ENCODE measurements at regions not wholly inside any gene's neighbourhood (a gene's known extent, or its start where the extent isn't known, plus 50 kb on each side); places are given as distances from the start of the nearest gene placed in this dataset.

- Histone ChIP-seq H3K4me1 (ENCODE audit: control insufficient read depth, low read depth, low read length) (no peaks in the 10 kb centered on the region), H3K9me3 (ENCODE audit: control insufficient read depth, low read depth, low read length) (no peaks in the 10 kb centered on the region), H3K4me3 (ENCODE audit: low read length) (no peak overlapping the region), H3K27ac (ENCODE audit: low read length) (no peak overlapping the region), H3K36me3 (ENCODE audit: control insufficient read depth, low read depth, low read length) (no peaks in the 10 kb centered on the region), H3K27me3 (ENCODE audit: control insufficient read depth, insufficient read depth, low read length) (no peaks in the 10 kb centered on the region), H3K9ac (ENCODE audit: low read length) (no peak overlapping the region)
These were observed 118.3 kb upstream of the GRIK2 start for GRCh38 chr6:101275251-101275650.

- Histone ChIP-seq H3K27me3 (ENCODE audit: control insufficient read depth, insufficient read depth, low read length) (no peaks in the 10 kb centered on the region), H3K4me3 (ENCODE audit: low read length) (no peak overlapping the region), H3K36me3 (ENCODE audit: control insufficient read depth, low read depth, low read length) (no peaks in the 10 kb centered on the region), H3K27ac (ENCODE audit: low read length) (no peak overlapping the region), H3K4me1 (ENCODE audit: control insufficient read depth, low read depth, low read length) (no peaks in the 10 kb centered on the region), H3K9ac (ENCODE audit: low read length) (no peak overlapping the region), H3K9me3 (ENCODE audit: control insufficient read depth, low read depth, low read length) (no peaks in the 10 kb centered on the region)
These were observed 117.4 kb upstream of the GRIK2 start for GRCh38 chr6:101276066-101276465.

- no peak overlapping the region for H3K4me3 ChIP-seq (ENCODE audit: low read length)
- no peak overlapping the region for H3K9ac ChIP-seq (ENCODE audit: low read length)
- H3K27ac ChIP-seq (ENCODE audit: low read length): no peak overlapping the region
- no peaks in the 10 kb centered on the region for H3K9me3 ChIP-seq (ENCODE audit: control insufficient read depth, low read depth, low read length)
- no peaks in the 10 kb centered on the region for H3K27me3 ChIP-seq (ENCODE audit: control insufficient read depth, insufficient read depth, low read length)
- no peaks in the 10 kb centered on the region for H3K36me3 ChIP-seq (ENCODE audit: control insufficient read depth, low read depth, low read length)
- no peaks in the 10 kb centered on the region for H3K4me1 ChIP-seq (ENCODE audit: control insufficient read depth, low read depth, low read length)
These were observed 114.1 kb upstream of the GRIK2 start for GRCh38 chr6:101279410-101279809.

- H3K9ac ChIP-seq (ENCODE audit: low read length): no peak overlapping the region
- no peaks in the 10 kb centered on the region for H3K4me1 ChIP-seq (ENCODE audit: control insufficient read depth, low read depth, low read length)
- no peaks in the 10 kb centered on the region for H3K36me3 ChIP-seq (ENCODE audit: control insufficient read depth, low read depth, low read length)
- H3K9me3 ChIP-seq (ENCODE audit: control insufficient read depth, low read depth, low read length): no peaks in the 10 kb centered on the region
- H3K4me3 ChIP-seq (ENCODE audit: low read length): no peak overlapping the region
- no peaks in the 10 kb centered on the region for H3K27me3 ChIP-seq (ENCODE audit: control insufficient read depth, insufficient read depth, low read length)
- no peak overlapping the region for H3K27ac ChIP-seq (ENCODE audit: low read length)
These were observed 112.2 kb upstream of the GRIK2 start for GRCh38 chr6:101281266-101281665.

GRCh38 chr6:101284131-101284530, 109.4 kb upstream of the GRIK2 start:
- H3K9me3 ChIP-seq (ENCODE audit: control insufficient read depth, low read depth, low read length): no peaks in the 10 kb centered on the region
- no peak overlapping the region for H3K9ac ChIP-seq (ENCODE audit: low read length)
- H3K27me3 ChIP-seq (ENCODE audit: control insufficient read depth, insufficient read depth, low read length): no peaks in the 10 kb centered on the region
- H3K4me1 ChIP-seq (ENCODE audit: control insufficient read depth, low read depth, low read length): no peaks in the 10 kb centered on the region
- H3K36me3 ChIP-seq (ENCODE audit: control insufficient read depth, low read depth, low read length): no peaks in the 10 kb centered on the region
- H3K27ac ChIP-seq (ENCODE audit: low read length): no peak overlapping the region
- H3K4me3 ChIP-seq (ENCODE audit: low read length): no peak overlapping the region

- no peaks in the 10 kb centered on the region for H3K4me1 ChIP-seq (ENCODE audit: control insufficient read depth, low read depth, low read length)
- no peak overlapping the region for H3K4me3 ChIP-seq (ENCODE audit: low read length)
- H3K36me3 ChIP-seq (ENCODE audit: control insufficient read depth, low read depth, low read length): no peaks in the 10 kb centered on the region
- no peak overlapping the region for H3K27ac ChIP-seq (ENCODE audit: low read length)
- H3K9me3 ChIP-seq (ENCODE audit: control insufficient read depth, low read depth, low read length): no peaks in the 10 kb centered on the region
- H3K9ac ChIP-seq (ENCODE audit: low read length): no peak overlapping the region
- H3K27me3 ChIP-seq (ENCODE audit: control insufficient read depth, insufficient read depth, low read length): no peaks in the 10 kb centered on the region
These were observed 107.4 kb upstream of the GRIK2 start for GRCh38 chr6:101286146-101286545.

GRCh38 chr6:101290346-101290745, 103.2 kb upstream of the GRIK2 start:
- H3K4me1 ChIP-seq (ENCODE audit: control insufficient read depth, low read depth, low read length): no peaks in the 10 kb centered on the region
- H3K4me3 ChIP-seq (ENCODE audit: low read length): no peak overlapping the region
- no peaks in the 10 kb centered on the region for H3K36me3 ChIP-seq (ENCODE audit: control insufficient read depth, low read depth, low read length)
- H3K27ac ChIP-seq (ENCODE audit: low read length): no peak overlapping the region
- H3K9ac ChIP-seq (ENCODE audit: low read length): no peak overlapping the region
- H3K9me3 ChIP-seq (ENCODE audit: control insufficient read depth, low read depth, low read length): no peaks in the 10 kb centered on the region
- no peaks in the 10 kb centered on the region for H3K27me3 ChIP-seq (ENCODE audit: control insufficient read depth, insufficient read depth, low read length)

GRCh38 chr6:101294051-101294638, 99.4 kb upstream of the GRIK2 start:
- Histone ChIP-seq H3K9me3 (ENCODE audit: control insufficient read depth, low read depth, low read length) (no peaks in the 10 kb centered on the region), H3K4me1 (ENCODE audit: control insufficient read depth, low read depth, low read length) (no peaks in the 10 kb centered on the region), H3K27me3 (ENCODE audit: control insufficient read depth, insufficient read depth, low read length) (no peaks in the 10 kb centered on the region), H3K9ac (ENCODE audit: low read length) (no peak overlapping the region), H3K4me3 (ENCODE audit: low read length) (no peak overlapping the region), H3K36me3 (ENCODE audit: control insufficient read depth, low read depth, low read length) (no peaks in the 10 kb centered on the region), H3K27ac (ENCODE audit: low read length) (no peak overlapping the region)

- no peaks in the 10 kb centered on the region for H3K36me3 ChIP-seq (ENCODE audit: control insufficient read depth, low read depth, low read length)
- no peaks in the 10 kb centered on the region for H3K4me1 ChIP-seq (ENCODE audit: control insufficient read depth, low read depth, low read length)
- H3K9me3 ChIP-seq (ENCODE audit: control insufficient read depth, low read depth, low read length): no peaks in the 10 kb centered on the region
- H3K4me3 ChIP-seq (ENCODE audit: low read length): no peak overlapping the region
- no peak overlapping the region for H3K27ac ChIP-seq (ENCODE audit: low read length)
- H3K9ac ChIP-seq (ENCODE audit: low read length): no peak overlapping the region
- H3K27me3 ChIP-seq (ENCODE audit: control insufficient read depth, insufficient read depth, low read length): no peaks in the 10 kb centered on the region
These were observed 98.8 kb upstream of the GRIK2 start for GRCh38 chr6:101294676-101295075.

- H3K4me3 ChIP-seq (ENCODE audit: low read length): no peak overlapping the region
- no peak overlapping the region for H3K27ac ChIP-seq (ENCODE audit: low read length)
- H3K4me1 ChIP-seq (ENCODE audit: control insufficient read depth, low read depth, low read length): no peaks in the 10 kb centered on the region
- H3K9me3 ChIP-seq (ENCODE audit: control insufficient read depth, low read depth, low read length): no peaks in the 10 kb centered on the region
- no peak overlapping the region for H3K9ac ChIP-seq (ENCODE audit: low read length)
- no peaks in the 10 kb centered on the region for H3K27me3 ChIP-seq (ENCODE audit: control insufficient read depth, insufficient read depth, low read length)
- no peaks in the 10 kb centered on the region for H3K36me3 ChIP-seq (ENCODE audit: control insufficient read depth, low read depth, low read length)
These were observed 97.1 kb upstream of the GRIK2 start for GRCh38 chr6:101296169-101296960.

- Histone ChIP-seq H3K9me3 (ENCODE audit: control insufficient read depth, low read depth, low read length) (no peaks in the 10 kb centered on the region), H3K4me3 (ENCODE audit: low read length) (no peak overlapping the region), H3K27me3 (ENCODE audit: control insufficient read depth, insufficient read depth, low read length) (no peaks in the 10 kb centered on the region), H3K9ac (ENCODE audit: low read length) (no peak overlapping the region), H3K4me1 (ENCODE audit: control insufficient read depth, low read depth, low read length) (no peaks in the 10 kb centered on the region), H3K36me3 (ENCODE audit: control insufficient read depth, low read depth, low read length) (no peaks in the 10 kb centered on the region), H3K27ac (ENCODE audit: low read length) (no peak overlapping the region)
These were observed 90.9 kb upstream of the GRIK2 start for GRCh38 chr6:101302593-101302992.

GRCh38 chr6:101303495-101303894, 90.0 kb upstream of the GRIK2 start:
- Histone ChIP-seq H3K27ac (ENCODE audit: low read length) (no peak overlapping the region), H3K27me3 (ENCODE audit: control insufficient read depth, insufficient read depth, low read length) (no peaks in the 10 kb centered on the region), H3K4me3 (ENCODE audit: low read length) (no peak overlapping the region), H3K4me1 (ENCODE audit: control insufficient read depth, low read depth, low read length) (no peaks in the 10 kb centered on the region), H3K36me3 (ENCODE audit: control insufficient read depth, low read depth, low read length) (no peaks in the 10 kb centered on the region), H3K9ac (ENCODE audit: low read length) (no peak overlapping the region), H3K9me3 (ENCODE audit: control insufficient read depth, low read depth, low read length) (no peaks in the 10 kb centered on the region)

All from iPS-18a (cell line).